Right forelimb (tissue), 1 donor: ENCODE measurements at regions not wholly inside any gene's neighbourhood (a gene's known extent, or its start where the extent isn't known, plus 50 kb on each side); places are given as distances from the start of the nearest gene placed in this dataset.
"Not testable (repeated sequence)": the region's sequence is repeated elsewhere in the genome, so short reads cannot be mapped to it uniquely, and the experiment has no call there.

Experiments used
- DNase-seq: peaks from one replicate; pipeline ENCODE4 v3.0.0-alpha.2; 2018

GRCh38 chrX:45455732-45456131 lies 255.1 kb upstream of the DIPK2B start:
- not testable (repeated sequence) for DNase-seq

GRCh38 chrX:45454290-45454689 lies 253.6 kb upstream of the DIPK2B start:
- DNase-seq, result no peak

DNA sequence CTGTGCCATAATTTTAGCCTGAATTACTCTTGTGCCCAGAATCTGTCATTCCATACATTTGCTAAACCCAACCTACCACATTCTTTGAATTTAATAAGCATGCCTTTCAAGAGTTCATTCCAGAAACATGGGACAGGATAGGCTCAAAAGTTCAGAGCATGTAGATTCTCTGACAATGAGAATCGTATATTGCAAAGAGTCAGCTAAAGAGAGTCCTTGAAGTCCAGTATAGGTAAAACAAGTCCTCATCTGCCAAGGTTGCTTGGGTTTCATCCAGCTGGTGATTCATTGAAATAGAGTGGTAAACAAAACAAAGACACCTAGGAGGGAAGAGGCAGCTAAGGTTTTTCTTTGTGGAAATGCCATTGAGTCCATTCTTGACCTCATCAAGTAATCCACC lies 249.3 kb upstream of the DIPK2B start:
- no peak for DNase-seq

GRCh38 chrX:45447995-45448394 lies 247.3 kb upstream of the DIPK2B start:
- DNase-seq, result no peak

- DNase-seq, result no peak
These were observed 246.7 kb upstream of the DIPK2B start for GRCh38 chrX:45447331-45447730.

DNA sequence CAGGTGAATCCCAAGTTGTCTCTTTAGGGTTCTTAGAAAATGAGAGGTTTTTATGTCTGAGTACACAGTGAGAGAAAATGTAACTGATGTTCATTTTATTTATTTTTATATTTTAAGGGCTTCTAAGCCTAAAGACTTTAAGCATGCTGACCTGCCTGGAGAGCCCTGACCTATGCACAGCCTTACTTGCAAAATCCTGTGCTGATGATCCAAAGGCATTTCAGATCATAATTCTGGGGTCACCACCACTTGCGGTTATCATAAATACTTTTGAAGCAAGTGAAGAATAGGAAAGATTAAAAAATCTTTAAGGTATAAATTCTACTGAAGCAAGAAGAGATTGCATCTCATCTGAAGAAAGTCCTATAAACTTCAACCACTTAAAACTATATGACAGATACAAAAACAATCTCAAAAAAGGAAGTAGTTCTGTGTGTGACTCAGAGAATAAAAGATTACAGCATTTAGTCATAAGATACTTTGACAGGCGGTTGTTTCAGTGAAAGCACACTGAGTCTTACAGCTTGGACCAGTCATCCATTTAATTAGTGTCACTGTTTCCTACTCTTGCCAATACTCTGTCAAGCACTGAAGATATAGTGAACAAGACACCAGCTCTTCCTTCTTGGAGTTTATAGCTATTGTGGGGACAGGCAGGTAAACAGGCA lies 245.2 kb upstream of the DIPK2B start:
- DNase-seq, result no peak

GRCh38 chrX:45437186-45437585 lies 236.5 kb upstream of the DIPK2B start:
- no peak for DNase-seq

- no peak for DNase-seq
These were observed 234.8 kb upstream of the DIPK2B start for GRCh38 chrX:45435481-45435880.

- no peak for DNase-seq
These were observed 233.6 kb upstream of the DIPK2B start for GRCh38 chrX:45434231-45434630.

DNA sequence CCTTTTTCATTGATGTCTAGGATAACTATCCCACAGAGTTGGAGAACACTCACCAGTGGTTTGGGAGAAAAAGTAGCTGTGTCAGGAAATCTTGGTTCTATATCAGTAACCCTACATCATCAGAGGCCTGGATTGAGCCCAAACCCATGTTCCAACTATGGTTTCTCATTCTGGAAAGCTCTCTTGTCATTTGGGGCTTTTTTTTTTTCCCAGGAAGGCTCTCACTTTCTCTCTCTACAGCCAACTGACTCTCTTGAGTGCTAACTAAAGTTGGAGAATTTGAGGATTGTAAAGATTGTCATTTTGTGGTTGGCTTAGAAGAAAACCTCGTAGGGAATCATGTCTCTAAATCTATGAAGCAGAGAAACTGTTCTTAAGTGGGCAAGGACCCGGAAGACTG lies 228.2 kb upstream of the DIPK2B start:
- DNase-seq, result no peak

DNA sequence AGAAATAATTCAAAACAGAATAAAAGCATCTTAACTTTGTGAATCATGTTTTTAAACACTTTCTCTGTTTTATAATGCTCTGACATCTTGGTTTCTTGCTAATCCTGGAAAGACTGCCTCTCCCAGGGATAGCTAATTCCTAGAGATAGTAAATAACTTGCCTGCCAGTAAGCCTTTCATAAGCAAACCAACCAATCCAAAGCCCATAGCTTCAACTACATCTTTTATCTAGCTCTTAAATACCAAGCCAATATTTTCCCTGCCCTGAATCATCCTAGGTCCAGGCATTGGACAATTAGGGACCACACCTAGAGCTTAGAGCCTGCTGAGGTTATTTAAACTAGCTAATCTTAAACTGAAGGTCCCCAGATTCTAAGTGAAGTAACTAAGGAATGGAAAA lies 223.7 kb upstream of the DIPK2B start:
- no peak for DNase-seq

- no peak for DNase-seq
These were observed 221.7 kb upstream of the DIPK2B start for GRCh38 chrX:45422216-45422925.

GRCh38 chrX:45421806-45422205 lies 221.1 kb upstream of the DIPK2B start:
- no peak for DNase-seq

GRCh38 chrX:45404206-45404605 lies 203.5 kb upstream of the DIPK2B start:
- DNase-seq, result no peak

- DNase-seq, result no peak
These were observed 201.2 kb upstream of the DIPK2B start for GRCh38 chrX:45401923-45402322.

DNA sequence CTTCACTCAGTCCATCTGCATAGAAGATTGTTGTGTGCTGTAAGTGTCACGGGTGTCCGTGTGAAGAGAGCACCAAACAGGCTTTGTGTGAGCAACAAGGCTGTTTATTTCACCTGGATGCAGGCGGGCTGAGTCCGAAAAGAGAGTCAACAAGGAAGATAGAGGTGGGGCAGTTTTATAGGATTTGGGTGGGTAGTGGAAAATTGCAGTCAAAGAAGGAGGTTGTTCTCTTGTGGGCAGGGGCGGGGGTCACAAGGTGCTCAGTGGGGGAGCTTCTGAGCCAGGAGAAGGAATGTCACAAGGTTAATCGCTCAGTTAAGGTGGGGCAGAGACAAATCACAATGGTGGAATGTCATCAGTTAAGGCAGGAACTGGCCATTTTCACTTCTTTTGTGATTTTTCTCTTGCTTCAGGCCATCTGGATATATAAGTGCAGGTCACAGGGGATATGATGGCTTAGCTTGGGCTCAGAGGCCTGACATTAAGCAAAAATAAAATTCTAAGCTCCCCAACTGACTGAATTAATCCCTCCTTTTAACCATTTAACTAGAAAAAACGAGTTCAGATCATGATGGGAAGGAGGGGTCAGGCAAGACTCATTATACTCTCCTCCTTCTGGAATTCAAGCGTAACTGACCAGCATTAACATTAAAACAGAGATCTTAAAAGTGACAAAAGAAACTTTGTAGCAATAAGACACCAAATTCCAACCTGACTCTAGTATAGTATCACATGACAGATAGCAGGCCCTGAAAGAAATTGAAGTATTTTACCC lies 200.5 kb upstream of the DIPK2B start:
- not testable (repeated sequence) for DNase-seq

DNA sequence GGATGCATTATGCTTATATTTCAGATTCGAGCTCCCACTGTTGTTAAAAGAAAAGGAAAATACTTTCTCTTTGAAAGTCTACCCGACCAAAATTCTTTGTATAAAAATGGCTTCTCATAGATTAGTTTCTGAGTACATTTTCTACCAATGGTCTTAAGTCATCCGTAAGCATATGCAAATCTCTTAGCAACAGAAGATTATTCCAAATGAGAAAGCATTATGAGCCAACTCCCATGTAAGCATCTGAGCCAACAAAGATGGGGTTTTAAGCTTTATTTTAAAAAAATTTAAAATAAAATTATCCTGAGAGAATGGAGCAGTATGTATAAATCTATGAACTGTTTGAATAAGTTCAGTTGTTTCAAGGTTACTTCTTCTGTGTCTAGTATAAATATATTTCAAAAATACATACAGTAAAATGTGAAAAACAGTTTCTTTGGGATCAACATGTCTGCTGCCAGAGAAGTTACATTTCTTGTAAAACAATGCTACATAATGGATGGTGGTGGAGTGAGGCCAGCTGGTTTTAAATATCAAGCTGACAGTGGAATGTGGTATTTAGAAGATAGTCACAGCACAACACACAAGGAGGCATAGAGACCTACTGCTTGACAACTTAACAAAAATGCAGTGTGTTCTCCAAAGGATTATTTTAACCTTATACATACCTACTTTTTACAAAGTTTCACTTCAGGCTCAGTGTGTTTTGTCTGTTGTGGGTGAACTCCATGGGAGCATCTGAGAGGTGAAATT lies 199.5 kb upstream of the DIPK2B start:
- no peak for DNase-seq

DNA sequence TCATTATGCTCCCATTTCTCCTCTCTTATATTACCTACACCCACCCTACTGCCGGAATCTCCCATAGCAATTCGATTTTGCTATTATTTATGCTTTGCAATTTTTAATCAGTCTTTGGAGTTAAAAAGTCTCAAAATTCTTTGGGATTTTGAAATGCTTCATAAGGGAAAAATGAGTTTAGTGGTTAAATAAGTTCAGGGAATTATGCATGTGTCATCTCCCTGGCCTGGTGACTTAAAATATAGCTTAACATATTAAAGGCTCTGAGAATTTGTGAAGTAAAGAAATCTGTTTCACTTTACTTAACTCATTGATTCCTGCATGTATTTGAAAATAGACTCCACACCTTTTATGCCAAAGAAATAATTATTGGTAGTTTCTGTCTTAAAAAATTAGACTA lies 185.1 kb upstream of the DIPK2B start:
- DNase-seq, result no peak

- DNase-seq, result no peak
These were observed 181.2 kb upstream of the DIPK2B start for GRCh38 chrX:45381841-45382240.

GRCh38 chrX:45381366-45381765 lies 180.7 kb upstream of the DIPK2B start:
- DNase-seq, result no peak

GRCh38 chrX:45379236-45379635 lies 178.6 kb upstream of the DIPK2B start:
- DNase-seq, result no peak

DNA sequence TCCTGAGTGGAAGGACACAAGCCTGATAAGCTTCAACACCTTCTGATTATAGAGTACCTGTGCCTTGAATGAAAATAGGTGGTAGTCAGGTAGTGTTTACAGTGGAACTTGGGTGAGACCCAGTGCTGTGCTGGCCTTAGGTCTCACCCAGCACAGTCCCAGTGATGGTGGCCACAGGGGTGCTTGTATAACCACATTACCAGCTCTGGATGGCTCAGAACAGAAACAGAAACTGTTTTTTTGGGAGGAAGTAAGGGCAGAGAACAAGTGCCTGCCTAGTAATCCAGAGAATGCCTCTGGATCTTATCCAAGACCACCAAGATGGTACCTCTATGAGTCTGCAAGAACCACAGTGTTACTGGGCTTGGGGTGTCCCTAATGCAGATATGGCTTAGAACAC lies 171.5 kb upstream of the DIPK2B start:
- DNase-seq, result no peak

GRCh38 chrX:45368705-45369104 lies 168.0 kb upstream of the DIPK2B start:
- no peak for DNase-seq
